ENCODE measurements at regions not wholly inside any gene's neighbourhood (a gene's known extent, or its start where the extent isn't known, plus 50 kb on each side); places are given as distances from the start of the nearest gene placed in this dataset.

DNA sequence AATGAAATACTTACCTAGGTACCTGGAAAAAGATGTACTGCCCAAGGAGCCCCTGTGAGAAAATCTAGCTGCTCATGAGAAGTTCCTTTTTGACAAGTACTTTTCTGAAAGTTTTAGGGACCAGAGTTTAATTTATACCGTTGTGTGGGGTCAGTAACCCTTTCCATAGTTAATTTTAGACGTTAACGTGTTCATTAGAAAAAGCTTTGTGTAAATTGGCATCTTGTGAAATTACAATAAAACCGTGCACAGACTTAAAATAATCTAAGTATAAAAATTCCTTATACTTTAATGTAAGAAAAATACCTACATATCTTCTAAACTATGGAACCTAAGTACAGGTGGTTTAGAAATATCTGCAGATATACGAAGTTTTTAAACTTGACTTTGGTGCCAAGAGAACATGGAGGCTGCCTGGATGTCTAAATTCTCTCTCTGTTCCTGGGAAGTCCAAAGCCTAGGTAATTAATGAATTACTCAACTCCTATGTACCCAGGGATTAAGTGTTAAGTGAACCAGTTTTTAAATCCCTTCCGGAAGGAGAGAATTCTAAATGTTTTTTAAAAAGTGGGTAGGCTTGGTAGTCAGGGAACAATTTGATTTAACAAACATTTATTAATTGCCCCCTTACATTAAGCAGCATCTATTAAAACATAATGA is 50.2 kb upstream of the PDX1 start:
- POLR2A ChIA-PET: no interaction called here
- CTCF ChIA-PET: interaction anchor here (0.7 to 4.0 kb wide), 17 partner anchors 8 to 507 kb away, joined by 3 to 45 read pairs (median 4); no protein-coding TSS in a partner anchor
- DNase-seq (ENCODE audit: low read depth, low spot score): no peak
- H3K4me3 ChIP-seq (ENCODE audit: low read depth, low read length): no peak overlapping the region
- no peak for TF ChIP-seq CTCF (IDR thresholded peaks at IDR 0.05; ENCODE audit: insufficient read depth, low read length, missing control alignments)
